GM12878 (cell line): ENCODE measurements at regions not wholly inside any gene's neighbourhood (a gene's known extent, or its start where the extent isn't known, plus 50 kb on each side); places are given as distances from the start of the nearest gene placed in this dataset.

Experiments used
- CEBPB ChIP-seq, 2 experiments: fragments of 150-350 bp in 1 of 2; IDR thresholded peaks; 2 replicates each; pipeline ENCODE4 v1.6.1; 2012 to 2014; ENCODE audit warnings: low read depth in 2 of 2, low read length in 2 of 2, borderline replicate concordance in 1 of 2, inconsistent platforms in 1 of 2
- EP300 ChIP-seq, 2 experiments: fragments of 150-350 bp in 1 of 2; IDR thresholded peaks; 2 replicates each; pipeline ENCODE4 v1.6.1; 2011 to 2012; ENCODE audit warnings: low read depth in 2 of 2, low read length in 2 of 2, borderline replicate concordance in 1 of 2, improper control_type of control experiment in 1 of 2, inconsistent platforms in 1 of 2; ENCODE audit not compliant: control insufficient read depth in 1 of 2
- EZH2 ChIP-seq: IDR thresholded peaks from 2 replicates; pipeline ENCODE4 v1.6.1; 2012; ENCODE audit warnings: low read depth, mild to moderate bottlenecking, control low read depth, inconsistent platforms, low read length, borderline replicate concordance; ENCODE audit not compliant: control insufficient read depth
- SUZ12 ChIP-seq: fragments of 200-600 bp; sonication (generic); IDR thresholded peaks from one replicate; pipeline ENCODE4 v1.6.1; 2018; ENCODE audit warnings: antibody characterized with exemption, mild to moderate bottlenecking; ENCODE audit not compliant: unreplicated experiment
- TCF12 ChIP-seq: IDR thresholded peaks from 2 replicates; pipeline ENCODE4 v1.6.1; 2011; ENCODE audit warnings: low read depth, mild to moderate bottlenecking, low read length
- ZNF274 ChIP-seq: IDR thresholded peaks from one replicate; pipeline ENCODE4 v1.8.0; 2011; ENCODE audit not compliant: insufficient read length, insufficient read depth
- TF ChIP-seq, protein P1 (sequence below), 3 experiments: IDR thresholded peaks in 2 of 3; conservative IDR thresholded peaks in 1 of 3; 2 replicates each; pipeline ENCODE4 v1.5.1; 2011; ENCODE audit warnings: low read depth in 3 of 3, low read length in 3 of 3, mild to moderate bottlenecking in 3 of 3, control low read depth in 2 of 3, moderate library complexity in 2 of 3, inconsistent platforms in 1 of 3, mixed read lengths in 1 of 3; ENCODE audit not compliant: control insufficient read depth in 2 of 3, insufficient read depth in 1 of 3; ENCODE audit errors: extremely low read depth in 1 of 3

- TF ChIP-seq TCF12 = no peak
- TF ChIP-seq CEBPB (IDR thresholded peaks at IDR 0.05; ENCODE audit: borderline replicate concordance in 1 of 2, low read depth in 2 of 2, low read length in 2 of 2) = no peak
- TF ChIP-seq ZNF274 = no peak
- TF ChIP-seq, protein P1, sequence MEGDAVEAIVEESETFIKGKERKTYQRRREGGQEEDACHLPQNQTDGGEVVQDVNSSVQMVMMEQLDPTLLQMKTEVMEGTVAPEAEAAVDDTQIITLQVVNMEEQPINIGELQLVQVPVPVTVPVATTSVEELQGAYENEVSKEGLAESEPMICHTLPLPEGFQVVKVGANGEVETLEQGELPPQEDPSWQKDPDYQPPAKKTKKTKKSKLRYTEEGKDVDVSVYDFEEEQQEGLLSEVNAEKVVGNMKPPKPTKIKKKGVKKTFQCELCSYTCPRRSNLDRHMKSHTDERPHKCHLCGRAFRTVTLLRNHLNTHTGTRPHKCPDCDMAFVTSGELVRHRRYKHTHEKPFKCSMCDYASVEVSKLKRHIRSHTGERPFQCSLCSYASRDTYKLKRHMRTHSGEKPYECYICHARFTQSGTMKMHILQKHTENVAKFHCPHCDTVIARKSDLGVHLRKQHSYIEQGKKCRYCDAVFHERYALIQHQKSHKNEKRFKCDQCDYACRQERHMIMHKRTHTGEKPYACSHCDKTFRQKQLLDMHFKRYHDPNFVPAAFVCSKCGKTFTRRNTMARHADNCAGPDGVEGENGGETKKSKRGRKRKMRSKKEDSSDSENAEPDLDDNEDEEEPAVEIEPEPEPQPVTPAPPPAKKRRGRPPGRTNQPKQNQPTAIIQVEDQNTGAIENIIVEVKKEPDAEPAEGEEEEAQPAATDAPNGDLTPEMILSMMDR (IDR thresholded peaks at IDR 0.05 in 2 of 3, conservative IDR thresholded peaks at IDR 0.05 in 1 of 3; ENCODE audit: control insufficient read depth in 2 of 3, extremely low read depth in 1 of 3, insufficient read depth in 1 of 3, low read depth in 3 of 3, low read length in 3 of 3) = no peak
- no peak for TF ChIP-seq EZH2
- TF ChIP-seq SUZ12 = no peak
- TF ChIP-seq EP300 (IDR thresholded peaks at IDR 0.05; ENCODE audit: borderline replicate concordance in 1 of 2, control insufficient read depth in 1 of 2, low read depth in 2 of 2, low read length in 2 of 2) = no peak
Observed at GRCh38 chr12:107829271-107829670, 54.8 kb downstream of the ASCL4 start.
